CD4-positive, alpha-beta T cell (primary cell): ENCODE measurements at regions not wholly inside any gene's neighbourhood (a gene's known extent, or its start where the extent isn't known, plus 50 kb on each side); places are given as distances from the start of the nearest gene placed in this dataset.

Source experiments
- ATAC-seq: fragments of 200-7000 bp; cut with Tn5 transposase; one replicate; pipeline ENCODE4 v1.10.0; 2022; ENCODE audit warnings: mild to moderate bottlenecking; ENCODE audit not compliant: poor library complexity
- CTCF ChIA-PET: fragments of 350-600 bp; sonication (Branson Sonifier 250); formaldehyde crosslinking; loops from one replicate; lab custom pipeline; 2021; ENCODE audit warnings: antibody characterized with exemption, inconsistent platforms; lab: Charles Lee
- POLR2A ChIA-PET: fragments of 350-600 bp; sonication (Branson Sonifier 250); formaldehyde crosslinking; loops from one replicate; lab custom pipeline; 2021; ENCODE audit warnings: antibody characterized with exemption, inconsistent platforms; lab: Charles Lee
- DNase-seq, 14 experiments: peaks; one replicate each; pipeline ENCODE4 v3.0.0-alpha.2; 2013 to 2020; ENCODE audit warnings: mixed read lengths in 2 of 14
- H3K27ac ChIP-seq, 2 donors: one replicate each; pipeline versions ENCODE4 v1.5.1 to v1.7.0; 2013; ENCODE audit warnings: low read length in 2 of 2, low read depth in 1 of 2, mild to moderate bottlenecking in 1 of 2
- H3K27me3 ChIP-seq, 2 experiments: 1 replicate in 1 of 2; 2 replicates in 1 of 2; pipeline versions ENCODE4 v1.6.1 to v1.7.0; 2013; ENCODE audit warnings: low read length in 2 of 2, control low read depth in 1 of 2, mild to moderate bottlenecking in 1 of 2, moderate library complexity in 1 of 2; ENCODE audit not compliant: insufficient read depth in 2 of 2, control insufficient read depth in 1 of 2
- H3K36me3 ChIP-seq: one replicate; pipeline ENCODE4 v1.6.1; 2013; ENCODE audit warnings: low read length, control low read depth; ENCODE audit not compliant: insufficient read depth
- H3K4me1 ChIP-seq: one replicate; pipeline ENCODE4 v1.6.1; 2013; ENCODE audit warnings: low read length, control low read depth; ENCODE audit not compliant: insufficient read depth
- H3K4me3 ChIP-seq: one replicate; pipeline ENCODE4 v1.5.1; 2013; ENCODE audit warnings: mild to moderate bottlenecking, low read length, moderate library complexity
- H3K9me3 ChIP-seq, 2 experiments: 1 replicate in 1 of 2; 2 replicates in 1 of 2; pipeline versions ENCODE4 v1.6.1 to v1.7.0; 2013; ENCODE audit warnings: low read length in 2 of 2, mild to moderate bottlenecking in 2 of 2, control low read depth in 1 of 2, moderate library complexity in 1 of 2; ENCODE audit not compliant: control insufficient read depth in 1 of 2, insufficient read depth in 1 of 2
- H3K27ac Mint-ChIP-seq: one replicate; pipeline ENCODE4 v1.8.0; 2020; ENCODE audit warnings: mixed read lengths
- H3K27me3 Mint-ChIP-seq: one replicate; pipeline ENCODE4 v1.8.0; 2021; ENCODE audit warnings: mixed read lengths
- H3K36me3 Mint-ChIP-seq: one replicate; pipeline ENCODE4 v1.8.0; 2021; ENCODE audit warnings: low read depth, mixed read lengths
- H3K4me1 Mint-ChIP-seq: one replicate; pipeline ENCODE4 v1.8.0; 2021; ENCODE audit warnings: low read depth, mixed read lengths
- H3K4me3 Mint-ChIP-seq: one replicate; pipeline ENCODE4 v1.8.0; 2020; ENCODE audit warnings: mild to moderate bottlenecking, mixed read lengths
- H3K9me3 Mint-ChIP-seq: one replicate; pipeline ENCODE4 v1.8.0; 2020; ENCODE audit warnings: mixed read lengths
- CTCF ChIP-seq: fragments of 200-600 bp; IDR thresholded peaks from one replicate; pipeline ENCODE4 v1.8.0; 2022; ENCODE audit warnings: antibody characterized with exemption, mild to moderate bottlenecking
- intact Hi-C, 2 experiments: fragments of 100-400 bp; cut with DNase I in 1 of 2; cut with micrococcal nuclease in 1 of 2; formaldehyde crosslinking; loops; one replicate each; pipeline versions ENCODE4 v1.15.1 to v1.9.0; 2023 to 2025; cut with DNase I, micrococcal nuclease

GRCh38 chr4:24727390-24728224 lies 67.8 kb upstream of the SOD3 start:
- no peak for TF ChIP-seq CTCF
- ATAC-seq, result no peak
- Histone ChIP-seq H3K4me3 (no peak overlapping the region), H3K4me1 (no peaks in the 10 kb centered on the region), H3K36me3 (no peaks in the 10 kb centered on the region), H3K27me3 (peaks cover 0 to 4% of the 10 kb centered on the region in 2 experiments), H3K27ac (no peak overlapping the region), H3K9me3 (peaks cover 0 to 4% of the 10 kb centered on the region in 2 experiments)
- DNase-seq, result no peak
- Mint-ChIP-seq H3K27me3 (no peaks in the 10 kb centered on the region), H3K4me1 (no peaks in the 10 kb centered on the region), H3K4me3 (no peak overlapping the region), H3K36me3 (no peaks in the 10 kb centered on the region), H3K27ac (no peak overlapping the region), H3K9me3 (no peaks in the 10 kb centered on the region)
- intact Hi-C loops, result no loop called here
- ChIA-PET CTCF (no interaction called here), POLR2A (no interaction called here)

GRCh38 chr4:24729119-24729730 lies 66.1 kb upstream of the SOD3 start:
- intact Hi-C loops, result no loop called here
- Mint-ChIP-seq H3K27me3 (no peaks in the 10 kb centered on the region), H3K36me3 (no peaks in the 10 kb centered on the region), H3K4me3 (no peak overlapping the region), H3K27ac (no peak overlapping the region), H3K9me3 (no peaks in the 10 kb centered on the region), H3K4me1 (no peaks in the 10 kb centered on the region)
- POLR2A ChIA-PET, result interaction anchor here (0.8 kb wide), 1 partner anchor 26 kb away, joined by 3 read pairs; no protein-coding TSS in a partner anchor
- no peak for TF ChIP-seq CTCF
- peaks cover 0 to 4% of the 10 kb centered on the region in 2 experiments for H3K27me3 ChIP-seq
- H3K27ac ChIP-seq, result no peak overlapping the region
- ATAC-seq (no peak), DNase-seq (no peak)
- peaks cover 0 to 4% of the 10 kb centered on the region in 2 experiments for H3K9me3 ChIP-seq
- H3K4me1 ChIP-seq, result no peaks in the 10 kb centered on the region
- no peak overlapping the region for H3K4me3 ChIP-seq
- H3K36me3 ChIP-seq, result no peaks in the 10 kb centered on the region
- CTCF ChIA-PET, result no interaction called here

DNA sequence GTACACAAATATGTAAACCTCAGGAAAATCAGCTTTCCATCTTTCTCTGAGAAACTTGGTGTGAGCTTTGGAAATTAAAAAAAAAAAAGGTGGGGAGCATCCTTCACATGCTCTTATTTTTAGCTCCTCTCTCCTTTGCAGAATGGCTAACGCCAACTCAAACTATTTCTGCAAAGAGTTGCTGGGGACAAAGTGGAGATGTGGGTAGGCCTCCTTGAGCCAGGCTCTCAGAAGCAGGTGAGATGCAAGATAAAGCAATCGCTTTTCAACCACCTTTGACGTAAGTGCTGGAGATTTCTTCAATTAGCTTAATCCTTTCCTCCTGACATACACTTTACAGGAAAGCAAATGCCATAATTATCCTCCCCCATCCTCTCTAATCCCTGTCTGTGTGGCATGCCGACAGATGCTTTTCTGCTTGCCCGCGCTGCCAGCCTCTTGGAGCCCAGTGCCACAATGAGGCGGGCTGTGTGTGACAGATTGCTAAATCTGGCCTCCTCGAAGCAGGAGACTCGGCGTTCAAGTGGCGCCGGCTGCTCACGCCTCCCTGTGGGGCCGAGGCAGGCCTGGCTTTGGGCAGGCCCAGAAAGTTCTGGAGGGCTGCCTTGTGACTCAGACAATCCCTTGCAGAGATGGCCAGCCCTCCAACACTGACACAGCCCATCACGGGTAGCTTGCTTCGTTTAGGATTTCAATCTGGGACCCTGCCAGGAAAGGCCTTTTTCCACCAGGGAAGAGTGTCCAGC lies 64.9 kb upstream of the SOD3 start:
- ATAC-seq (no peak), DNase-seq (no peak)
- Histone ChIP-seq H3K27ac (no peak overlapping the region), H3K4me1 (no peaks in the 10 kb centered on the region), H3K4me3 (no peak overlapping the region), H3K27me3 (peaks cover 0 to 4% of the 10 kb centered on the region in 2 experiments), H3K36me3 (no peaks in the 10 kb centered on the region), H3K9me3 (peaks cover 0 to 4% of the 10 kb centered on the region in 2 experiments)
- Mint-ChIP-seq H3K27ac (no peak overlapping the region), H3K4me3 (no peak overlapping the region), H3K9me3 (no peaks in the 10 kb centered on the region), H3K27me3 (no peaks in the 10 kb centered on the region), H3K4me1 (no peaks in the 10 kb centered on the region), H3K36me3 (no peaks in the 10 kb centered on the region)
- intact Hi-C loops, result no loop called here
- TF ChIP-seq CTCF, result no peak
- ChIA-PET CTCF (no interaction called here), POLR2A (no interaction called here)
